B cell (primary cell): ENCODE measurements at regions not wholly inside any gene's neighbourhood (a gene's known extent, or its start where the extent isn't known, plus 50 kb on each side); places are given as distances from the start of the nearest gene placed in this dataset.

Experiments used
- CTCF ChIP-seq: fragments of 200-600 bp; IDR thresholded peaks from one replicate; pipeline ENCODE4 v1.8.0; 2022; ENCODE audit warnings: antibody characterized with exemption, mild to moderate bottlenecking
- EZH2 ChIP-seq: IDR thresholded peaks from 2 replicates; pipeline ENCODE4 v1.6.1; 2012; ENCODE audit warnings: borderline replicate concordance, low read depth, mild to moderate bottlenecking, moderate library complexity, low read length; ENCODE audit not compliant: insufficient read depth, poor library complexity, severe bottlenecking

GRCh38 chr10:55929291-55929690, 431.8 kb downstream of the ZWINT start:
- no peak for TF ChIP-seq CTCF
- TF ChIP-seq EZH2, result no peak
